A673 (cell line): ENCODE measurements at regions not wholly inside any gene's neighbourhood (a gene's known extent, or its start where the extent isn't known, plus 50 kb on each side); places are given as distances from the start of the nearest gene placed in this dataset.

ENCODE experiments used
- BruUV-seq: library from RNA; stranded (reverse); fragments of 400-500 nt; replicated peaks from 2 replicates; lab custom pipeline; 2021; lab: Mats Ljungman, UMichigan
- CTCF ChIA-PET: fragments of 300-600 bp; sonication (Branson Sonifier 250); formaldehyde crosslinking; loops from one replicate; lab custom pipeline; 2022; ENCODE audit warnings: antibody characterized with exemption; lab: Charles Lee
- POLR2A ChIA-PET: fragments of 300-600 bp; sonication (Branson Sonifier 250); formaldehyde crosslinking; loops from one replicate; lab custom pipeline; 2022; ENCODE audit warnings: antibody characterized with exemption; ENCODE audit not compliant: low non-redundant PET; lab: Charles Lee
- DNase-seq: peaks from one replicate; pipeline ENCODE4 v3.0.0-alpha.2; 2015; ENCODE audit warnings: low spot score
- H3K27ac ChIP-seq: fragments of 200-600 bp; sonication (generic); 2 replicates; pipeline ENCODE4 v1.5.1; 2016; ENCODE audit warnings: mixed run types, low read depth, mild to moderate bottlenecking, mixed read lengths, antibody characterized with exemption, low read length; ENCODE audit not compliant: poor library complexity, severe bottlenecking
- H3K27me3 ChIP-seq: fragments of 200-600 bp; sonication (generic); replicated peaks from 2 replicates; pipeline ENCODE4 v1.6.1; 2017; ENCODE audit warnings: mixed run types, low read depth, mild to moderate bottlenecking, mixed read lengths, antibody characterized with exemption, low read length; ENCODE audit not compliant: insufficient read depth, poor library complexity
- H3K36me3 ChIP-seq: fragments of 200-600 bp; sonication (generic); 2 replicates; pipeline ENCODE4 v1.6.1; 2016; ENCODE audit warnings: mixed run types, mild to moderate bottlenecking, mixed read lengths, antibody characterized with exemption, low read length; ENCODE audit not compliant: insufficient read depth, poor library complexity, severe bottlenecking
- H3K4me1 ChIP-seq: fragments of 200-600 bp; sonication (generic); 2 replicates; pipeline ENCODE4 v1.6.1; 2017; ENCODE audit warnings: mixed run types, mild to moderate bottlenecking, mixed read lengths, antibody characterized with exemption, low read length; ENCODE audit not compliant: insufficient read depth, poor library complexity, severe bottlenecking
- H3K4me3 ChIP-seq: fragments of 200-600 bp; sonication (generic); 2 replicates; pipeline ENCODE4 v1.5.1; 2016; ENCODE audit warnings: low read depth, mixed run types, mild to moderate bottlenecking, mixed read lengths, low read length; ENCODE audit not compliant: poor library complexity, severe bottlenecking
- H3K9me3 ChIP-seq: fragments of 200-600 bp; sonication (generic); 2 replicates; pipeline ENCODE4 v1.6.1; 2016; ENCODE audit warnings: mixed run types, low read depth, mild to moderate bottlenecking, mixed read lengths, antibody characterized with exemption, low read length; ENCODE audit not compliant: poor library complexity, severe bottlenecking
- EZH2 ChIP-seq: fragments of 200-600 bp; sonication (generic); IDR thresholded peaks from 2 replicates; pipeline ENCODE4 v1.6.1; 2017; ENCODE audit warnings: borderline replicate concordance, low read depth, mild to moderate bottlenecking, mixed read lengths, antibody characterized with exemption, low read length; ENCODE audit not compliant: poor library complexity, severe bottlenecking
- intact Hi-C: fragments of 100-400 bp; cut with micrococcal nuclease; formaldehyde crosslinking; loops from one replicate; pipeline ENCODE4 v1.10.0; 2022; ENCODE audit not compliant: unreplicated experiment
- TF ChIP-seq, protein P1 (sequence below): fragments of 300-800, 200-600 bp; sonication (generic); conservative IDR thresholded peaks from 2 replicates; pipeline ENCODE4 v1.5.1; 2017; ENCODE audit warnings: low read depth, mild to moderate bottlenecking, antibody characterized with exemption, low read length, moderate library complexity, mixed read lengths

- intact Hi-C loops: no loop called here
- no peak for TF ChIP-seq EZH2
- TF ChIP-seq, protein P1, sequence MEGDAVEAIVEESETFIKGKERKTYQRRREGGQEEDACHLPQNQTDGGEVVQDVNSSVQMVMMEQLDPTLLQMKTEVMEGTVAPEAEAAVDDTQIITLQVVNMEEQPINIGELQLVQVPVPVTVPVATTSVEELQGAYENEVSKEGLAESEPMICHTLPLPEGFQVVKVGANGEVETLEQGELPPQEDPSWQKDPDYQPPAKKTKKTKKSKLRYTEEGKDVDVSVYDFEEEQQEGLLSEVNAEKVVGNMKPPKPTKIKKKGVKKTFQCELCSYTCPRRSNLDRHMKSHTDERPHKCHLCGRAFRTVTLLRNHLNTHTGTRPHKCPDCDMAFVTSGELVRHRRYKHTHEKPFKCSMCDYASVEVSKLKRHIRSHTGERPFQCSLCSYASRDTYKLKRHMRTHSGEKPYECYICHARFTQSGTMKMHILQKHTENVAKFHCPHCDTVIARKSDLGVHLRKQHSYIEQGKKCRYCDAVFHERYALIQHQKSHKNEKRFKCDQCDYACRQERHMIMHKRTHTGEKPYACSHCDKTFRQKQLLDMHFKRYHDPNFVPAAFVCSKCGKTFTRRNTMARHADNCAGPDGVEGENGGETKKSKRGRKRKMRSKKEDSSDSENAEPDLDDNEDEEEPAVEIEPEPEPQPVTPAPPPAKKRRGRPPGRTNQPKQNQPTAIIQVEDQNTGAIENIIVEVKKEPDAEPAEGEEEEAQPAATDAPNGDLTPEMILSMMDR: no peak
- ChIA-PET POLR2A (no interaction called here), CTCF (no interaction called here)
- no TSS peak for BruUV-seq
- Histone ChIP-seq H3K4me3 (no peak overlapping the region), H3K9me3 (no peaks in the 10 kb centered on the region), H3K36me3 (no peaks in the 10 kb centered on the region), H3K27ac (no peak overlapping the region), H3K27me3 (no peaks in the 10 kb centered on the region), H3K4me1 (no peaks in the 10 kb centered on the region)
- DNase-seq: no peak
Measured at GRCh38 chr20:12860619-12861247, 148.0 kb upstream of the SPTLC3 start.

- intact Hi-C loops: no loop called here
- Histone ChIP-seq H3K4me1 (no peaks in the 10 kb centered on the region), H3K36me3 (no peaks in the 10 kb centered on the region), H3K27ac (no peak overlapping the region), H3K9me3 (no peaks in the 10 kb centered on the region), H3K4me3 (no peak overlapping the region), H3K27me3 (no peaks in the 10 kb centered on the region)
- CTCF ChIA-PET: no interaction called here
- no TSS peak for BruUV-seq
- no peak for DNase-seq
- no peak for TF ChIP-seq EZH2
- TF ChIP-seq, protein P1: no peak
- POLR2A ChIA-PET: no interaction called here
Measured at GRCh38 chr20:12869669-12870068, 139.1 kb upstream of the SPTLC3 start.

- intact Hi-C loops: no loop called here
- CTCF ChIA-PET: no interaction called here
- no TSS peak for BruUV-seq
Measured at GRCh38 chr20:12870588-12870987, 138.2 kb upstream of the SPTLC3 start.

More at GRCh38 chr20:12870588-12870987, 138.2 kb upstream of the SPTLC3 start:
- Histone ChIP-seq H3K9me3 (no peaks in the 10 kb centered on the region), H3K4me3 (no peak overlapping the region), H3K27me3 (no peaks in the 10 kb centered on the region), H3K36me3 (no peaks in the 10 kb centered on the region), H3K27ac (no peak overlapping the region), H3K4me1 (no peaks in the 10 kb centered on the region)
- no peak for DNase-seq
- TF ChIP-seq, protein P1: no peak
- no peak for TF ChIP-seq EZH2
- POLR2A ChIA-PET: no interaction called here
